T-helper 22 cell (primary cell): ENCODE measurements at regions not wholly inside any gene's neighbourhood (a gene's known extent, or its start where the extent isn't known, plus 50 kb on each side); places are given as distances from the start of the nearest gene placed in this dataset.

ENCODE experiments used
- DNase-seq: peaks from one replicate; pipeline ENCODE4 v3.0.0-alpha.2; 2020; ENCODE audit warnings: low read depth

DNA sequence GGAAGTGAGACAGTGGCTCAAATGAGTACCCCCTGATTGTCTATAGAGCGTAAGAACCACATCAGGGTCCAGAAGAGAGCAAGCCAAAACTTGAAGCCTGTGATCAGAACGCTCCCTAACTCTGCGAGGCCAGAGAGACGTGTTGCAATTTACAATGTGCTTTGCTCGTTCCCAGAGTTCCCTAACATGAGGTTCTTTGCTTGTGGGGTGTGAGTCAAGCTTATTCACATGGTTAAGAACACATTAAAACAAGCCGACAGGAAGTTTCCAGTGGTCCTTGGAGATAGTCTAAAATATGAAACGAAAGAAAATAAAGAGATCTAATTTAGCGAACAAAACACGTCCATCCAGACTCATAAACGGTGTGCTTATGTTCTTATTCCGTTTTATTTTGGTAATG, 702.3 kb downstream of the TRIML1 start:
- DNase-seq: no peak

DNA sequence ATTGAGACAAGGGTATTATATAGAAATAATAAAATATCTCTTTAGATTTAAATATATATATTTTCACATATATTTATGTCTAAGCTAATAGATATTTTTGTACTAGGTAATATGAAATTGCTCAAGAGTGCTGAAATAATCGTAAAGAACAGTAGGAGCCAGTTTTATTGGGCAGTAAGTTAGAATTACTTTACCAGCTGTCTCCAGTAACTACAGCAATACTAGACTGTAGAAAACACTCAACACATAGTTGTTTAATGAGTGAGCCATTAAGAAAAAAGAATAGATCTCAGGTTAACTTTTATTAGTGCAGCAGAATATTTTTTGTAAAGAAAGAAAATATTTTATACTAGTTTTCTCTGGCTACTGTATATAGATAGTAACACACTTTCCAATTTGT, 715.2 kb downstream of the TRIML1 start:
- DNase-seq: no peak

DNA sequence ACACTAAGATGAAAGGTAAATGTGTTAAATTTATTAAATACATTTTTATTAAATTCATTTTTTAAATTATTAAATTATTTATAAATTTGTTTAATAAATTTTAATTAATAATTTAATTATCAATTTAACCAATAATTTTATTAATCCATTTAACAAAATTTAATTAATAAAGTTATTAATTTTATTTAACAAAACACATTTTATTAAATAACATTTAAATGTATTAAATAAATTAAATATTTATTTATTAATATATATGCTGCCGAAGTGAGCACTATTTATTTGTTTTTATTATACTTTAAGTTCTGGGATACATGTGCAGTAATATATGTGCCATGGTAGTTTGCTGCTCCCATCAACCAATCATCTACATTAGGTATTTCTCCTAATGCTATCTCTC, 719.5 kb downstream of the TRIML1 start:
- no peak for DNase-seq

DNA sequence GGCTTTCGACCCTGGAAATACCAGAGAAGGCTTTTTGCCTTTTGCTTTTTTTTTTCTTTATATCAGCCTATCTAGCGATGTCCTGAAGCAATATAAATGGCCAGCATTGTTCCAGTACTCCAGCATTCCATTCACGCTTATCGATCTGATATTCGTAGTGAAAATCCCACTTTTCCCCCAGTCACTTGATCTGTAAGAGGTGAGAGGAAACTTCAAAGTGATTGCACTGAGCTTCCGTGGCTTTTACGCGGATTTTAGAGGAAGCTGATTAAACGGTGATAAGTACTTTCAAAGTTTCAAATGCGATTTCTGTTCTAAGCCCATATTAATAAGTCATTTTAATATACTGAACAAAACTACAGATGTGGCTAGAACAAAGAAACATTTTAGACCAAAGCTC, 725.5 kb downstream of the TRIML1 start:
- DNase-seq: no peak

DNA sequence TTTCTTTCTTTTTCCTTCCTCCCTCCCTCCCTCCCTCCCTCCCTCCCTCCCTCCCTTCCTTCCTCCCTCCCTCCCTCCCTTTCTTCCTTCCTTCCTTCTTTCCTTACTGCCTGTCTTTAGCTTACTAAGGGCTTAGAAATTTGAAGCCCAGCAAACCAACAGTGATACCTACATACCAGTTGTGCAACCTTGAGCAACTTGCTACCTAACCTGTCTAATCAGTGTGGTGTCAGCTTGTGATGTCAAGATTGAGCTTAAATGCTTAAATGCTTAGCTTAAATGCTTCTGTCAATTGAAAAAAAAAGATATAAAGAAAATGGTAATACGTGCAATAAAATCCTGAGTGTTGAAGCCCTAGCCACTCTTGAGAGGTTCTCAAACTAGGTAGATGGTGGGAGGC, 728.6 kb downstream of the TRIML1 start:
- DNase-seq: no peak

DNA sequence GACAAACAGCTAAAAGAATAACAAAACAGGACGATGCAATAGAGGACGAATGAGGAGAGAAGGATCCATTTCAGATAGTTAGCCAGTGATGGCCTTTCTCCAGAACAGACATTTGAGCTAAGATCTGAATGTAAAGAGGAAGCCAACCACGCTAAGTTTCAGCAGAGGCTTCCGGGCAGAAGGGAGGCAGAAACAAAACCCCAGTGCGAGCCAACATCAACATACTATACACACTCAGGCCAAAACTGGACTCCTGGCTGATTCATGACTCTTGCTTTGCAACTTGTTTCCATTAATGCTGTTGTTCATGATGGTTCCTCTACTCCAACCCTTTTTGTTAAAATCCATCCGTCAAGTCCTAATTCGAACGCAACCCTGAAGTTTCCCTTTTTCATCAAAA, 730.3 kb downstream of the TRIML1 start:
- DNase-seq: no peak

DNA sequence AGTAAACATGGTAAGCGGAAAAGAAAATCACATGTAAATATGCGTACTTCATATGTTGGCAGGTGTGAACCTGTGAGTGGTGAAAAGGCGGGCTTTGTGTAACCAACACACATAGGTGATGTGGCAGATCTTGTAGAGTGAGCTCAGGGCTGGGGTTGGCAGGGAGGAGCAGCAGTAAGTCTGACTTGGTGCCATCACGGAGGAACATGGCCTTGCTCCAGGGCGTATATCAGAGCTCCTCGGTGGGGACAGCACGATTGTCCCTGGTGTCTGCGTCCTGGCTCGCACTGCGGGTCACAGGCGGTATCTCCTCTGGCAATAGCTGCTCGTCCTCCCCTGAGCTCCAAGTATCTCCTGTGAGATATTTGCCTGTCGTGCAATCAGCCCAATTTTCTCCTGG, 733.6 kb downstream of the TRIML1 start:
- DNase-seq: no peak

DNA sequence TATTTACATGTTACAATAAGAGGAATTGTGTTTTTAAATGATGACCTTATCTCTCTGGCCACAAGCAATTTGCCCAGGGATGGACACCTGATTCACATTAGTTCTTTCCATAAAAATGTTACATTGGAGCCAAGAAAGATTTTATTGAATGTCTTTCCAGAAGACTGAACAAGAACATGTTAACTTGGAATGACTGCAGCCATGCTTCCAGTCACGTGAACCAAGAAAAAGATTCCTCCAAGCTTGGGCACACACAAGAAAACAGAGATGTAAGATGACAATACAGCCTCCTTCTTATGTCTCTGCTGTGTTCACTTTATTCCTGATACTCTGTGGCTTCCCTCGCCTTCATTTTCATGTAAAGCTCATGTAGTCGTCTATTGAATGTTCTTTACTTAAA, 737.6 kb downstream of the TRIML1 start:
- DNase-seq: no peak

DNA sequence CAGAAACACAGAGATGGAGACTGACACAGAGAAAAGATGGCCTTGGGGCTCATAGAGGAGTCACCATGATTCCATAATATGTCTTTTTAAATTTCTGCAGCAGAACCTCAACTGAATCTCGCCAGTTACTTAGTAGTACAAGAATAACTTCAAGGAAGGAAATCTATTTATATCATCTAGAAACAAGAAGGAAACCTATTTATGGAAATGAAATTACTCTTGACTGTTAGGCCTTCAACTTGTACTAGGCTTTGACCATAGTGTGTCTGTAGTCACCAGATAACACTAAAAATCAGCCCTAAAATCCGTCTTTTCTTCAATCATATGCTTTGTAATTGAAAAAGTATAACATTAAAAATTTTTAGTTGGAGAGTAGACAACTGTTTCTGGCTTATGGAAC, 740.4 kb downstream of the TRIML1 start:
- no peak for DNase-seq

DNA sequence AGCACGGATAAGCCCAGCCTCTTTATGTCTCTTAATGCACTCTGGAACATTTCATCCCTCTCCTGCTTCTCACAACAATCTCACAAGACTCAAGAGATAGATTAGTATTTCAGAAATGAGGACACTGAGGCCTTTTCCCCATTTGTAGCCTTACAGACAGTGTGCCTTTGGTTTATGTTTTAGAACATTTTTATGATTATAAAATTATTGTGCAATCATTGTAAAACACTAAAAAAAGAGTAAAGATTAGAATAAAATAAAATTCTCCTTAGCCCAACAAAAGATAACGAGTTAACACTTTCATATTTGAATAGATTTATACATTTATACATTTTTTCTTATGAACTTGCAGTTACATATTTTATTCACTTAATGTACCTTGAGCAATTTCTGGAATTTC, 748.7 kb downstream of the TRIML1 start:
- no peak for DNase-seq

DNA sequence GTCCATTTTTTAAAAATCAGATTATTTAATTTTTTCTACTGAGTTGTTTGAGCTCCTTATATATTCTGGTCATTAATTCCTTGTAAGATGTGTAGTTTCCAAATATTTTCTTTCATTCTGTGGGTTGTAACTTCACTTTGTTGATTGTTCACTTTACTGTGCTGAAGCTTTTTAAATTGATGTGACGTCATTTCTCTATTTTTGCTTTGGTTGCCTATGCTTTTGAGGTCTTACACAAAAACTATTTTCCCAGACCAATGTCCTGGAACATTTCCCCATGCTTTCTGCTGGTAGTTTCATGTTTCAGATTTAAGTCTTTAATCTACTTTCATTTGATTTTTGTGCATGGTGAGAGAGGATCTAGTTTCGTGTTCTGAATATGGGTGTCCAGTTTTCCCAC, 753.6 kb downstream of the TRIML1 start:
- DNase-seq: no peak

DNA sequence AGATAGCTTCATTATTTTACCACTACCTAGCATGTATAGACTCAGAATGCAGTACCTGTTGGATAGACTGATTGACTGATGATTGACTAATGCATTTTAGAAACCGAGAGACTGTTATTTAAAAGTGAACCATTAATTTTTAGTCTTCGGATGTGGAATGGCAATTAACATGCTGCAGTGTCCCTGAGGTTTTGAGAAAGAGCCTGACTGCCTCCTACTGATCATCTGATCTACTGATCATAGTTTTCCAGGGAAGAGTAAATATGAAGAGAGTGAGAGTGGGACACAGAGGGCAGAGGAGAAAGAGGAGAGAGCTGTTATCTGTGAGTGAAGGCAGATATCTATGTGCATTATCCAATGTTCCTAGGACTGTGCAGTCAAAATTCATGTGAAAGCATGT, 764.7 kb downstream of the TRIML1 start:
- DNase-seq: no peak

DNA sequence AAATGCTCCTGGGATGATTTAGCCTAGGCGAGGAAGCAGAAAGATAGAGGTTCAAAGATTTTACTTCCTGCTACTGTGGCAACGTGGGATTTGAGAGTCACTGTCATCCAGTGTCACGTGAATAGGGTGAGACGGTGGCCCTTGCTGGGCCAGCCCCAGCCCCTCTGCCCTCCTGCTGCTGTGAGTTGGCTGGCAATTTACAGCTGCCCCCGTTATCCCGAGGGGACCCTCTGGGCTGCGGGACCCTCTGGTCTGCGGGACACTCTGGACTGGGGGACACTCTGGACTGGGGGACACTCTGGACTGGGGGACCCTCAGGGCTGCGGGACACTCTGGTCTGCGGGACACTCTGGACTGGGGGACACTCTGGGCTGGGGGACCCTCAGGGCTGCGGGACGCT, 765.4 kb downstream of the TRIML1 start:
- no peak for DNase-seq

DNA sequence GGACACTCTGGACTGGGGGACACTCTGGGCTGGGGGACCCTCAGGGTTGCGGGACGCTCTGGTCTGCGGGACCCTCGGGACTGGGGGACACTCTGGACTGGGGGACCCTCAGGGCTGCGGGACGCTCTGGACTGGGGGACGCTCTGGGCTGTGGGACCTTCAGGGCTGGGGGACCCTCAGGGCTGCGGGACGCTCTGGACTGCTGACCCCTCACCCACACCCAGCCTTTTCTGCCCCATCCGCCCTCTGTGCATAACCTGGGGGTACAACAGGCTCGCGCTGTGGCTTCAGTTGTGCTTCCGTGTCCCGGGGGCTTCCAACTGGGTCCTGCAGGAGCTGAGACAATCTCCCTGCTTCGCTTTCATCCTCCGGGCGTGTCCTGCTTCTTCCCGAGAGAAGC, 766.0 kb downstream of the TRIML1 start:
- DNase-seq: no peak

DNA sequence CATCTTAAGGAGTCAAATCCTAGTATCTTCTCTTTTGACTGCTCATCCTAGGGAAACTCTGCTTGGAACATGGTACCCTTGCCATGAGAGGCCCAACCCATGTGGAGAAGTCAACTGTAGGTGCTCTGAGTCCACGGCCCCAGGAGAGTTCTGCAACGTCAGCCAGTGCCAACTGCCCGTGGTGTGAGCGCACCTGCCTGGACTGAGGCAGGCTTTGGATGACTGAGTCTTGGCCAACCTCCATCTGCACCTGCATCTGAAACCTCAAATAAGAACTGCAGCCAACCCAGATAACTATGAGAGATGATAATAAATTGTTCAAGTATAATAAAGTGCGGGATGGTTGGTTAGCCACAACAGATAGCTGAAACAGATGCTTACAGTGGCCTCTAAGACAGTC, 772.0 kb downstream of the TRIML1 start:
- DNase-seq: no peak

DNA sequence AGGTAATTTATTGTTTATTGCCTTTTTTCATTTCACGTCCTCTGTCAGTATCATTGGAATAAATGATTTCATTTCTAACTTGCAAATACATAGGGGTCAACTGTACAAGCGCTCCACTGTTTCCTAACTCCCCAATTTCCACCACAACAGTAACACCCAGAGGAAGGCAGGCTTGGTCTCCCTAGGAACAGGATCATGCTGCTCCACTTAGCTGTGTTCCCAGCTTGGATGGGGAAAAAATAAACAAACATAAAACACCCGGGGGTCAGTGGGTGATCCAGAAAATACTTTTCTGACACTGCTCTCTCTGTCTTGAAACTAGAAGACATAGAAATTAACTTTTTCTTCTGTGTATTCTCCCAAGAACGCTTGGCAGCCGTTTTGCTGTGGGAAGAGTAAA, 772.5 kb downstream of the TRIML1 start:
- DNase-seq: no peak

DNA sequence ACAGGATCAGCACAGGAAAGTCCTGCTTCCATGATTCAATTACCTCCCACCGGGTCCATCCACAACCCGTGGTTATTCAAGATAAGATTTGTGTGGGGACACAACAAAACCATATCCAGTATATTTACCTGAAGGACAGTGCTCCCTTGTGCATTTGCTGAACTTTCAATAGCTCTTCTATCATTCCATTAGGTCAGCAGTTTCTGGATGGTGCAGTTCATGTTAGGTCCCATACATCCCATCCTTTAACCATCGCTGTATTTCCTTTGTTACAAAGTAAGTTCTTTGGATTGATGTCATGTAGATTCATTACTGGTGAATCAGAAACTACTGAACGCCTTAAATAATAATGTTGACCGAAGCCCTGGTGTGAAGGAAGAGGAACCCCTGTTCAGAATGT, 775.9 kb downstream of the TRIML1 start:
- DNase-seq: no peak

DNA sequence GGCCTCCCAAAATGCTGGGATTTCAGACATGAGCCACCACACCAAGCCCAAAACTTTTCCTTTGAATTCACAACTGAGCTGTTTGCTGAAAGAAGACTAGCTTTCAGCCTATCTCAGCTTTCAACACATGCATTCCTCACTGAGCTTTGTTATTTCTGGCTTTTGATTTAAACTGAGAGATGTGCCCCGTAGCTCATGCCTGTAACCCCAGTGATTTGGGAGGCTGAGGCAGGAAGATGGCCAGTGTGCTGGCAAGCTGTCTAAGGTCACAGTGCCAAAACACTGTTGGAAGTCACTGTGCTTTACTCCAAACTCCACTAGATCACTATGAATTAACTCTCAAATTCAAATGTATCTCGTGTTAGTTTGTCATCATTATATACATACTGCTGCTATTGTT, 779.5 kb downstream of the TRIML1 start:
- no peak for DNase-seq

DNA sequence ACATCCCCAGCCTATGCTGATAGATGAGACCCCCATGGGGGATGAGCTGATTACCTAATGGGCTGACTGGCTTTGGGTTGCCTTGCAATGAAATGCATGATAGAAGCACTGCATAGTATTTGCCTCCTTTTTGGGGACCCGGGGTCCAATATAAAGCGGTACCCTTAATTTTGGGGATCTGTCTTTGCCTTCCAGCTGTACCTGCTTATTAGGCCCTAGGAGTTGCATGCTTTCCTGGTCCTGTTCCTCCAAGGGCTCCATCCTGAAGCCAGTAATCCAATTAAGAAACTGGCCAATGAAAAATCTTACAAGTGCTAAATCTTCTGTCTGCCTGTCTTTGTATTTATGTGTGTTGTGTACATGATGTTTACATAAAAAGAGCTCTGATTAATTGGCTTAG, 791.6 kb downstream of the TRIML1 start:
- DNase-seq: no peak

DNA sequence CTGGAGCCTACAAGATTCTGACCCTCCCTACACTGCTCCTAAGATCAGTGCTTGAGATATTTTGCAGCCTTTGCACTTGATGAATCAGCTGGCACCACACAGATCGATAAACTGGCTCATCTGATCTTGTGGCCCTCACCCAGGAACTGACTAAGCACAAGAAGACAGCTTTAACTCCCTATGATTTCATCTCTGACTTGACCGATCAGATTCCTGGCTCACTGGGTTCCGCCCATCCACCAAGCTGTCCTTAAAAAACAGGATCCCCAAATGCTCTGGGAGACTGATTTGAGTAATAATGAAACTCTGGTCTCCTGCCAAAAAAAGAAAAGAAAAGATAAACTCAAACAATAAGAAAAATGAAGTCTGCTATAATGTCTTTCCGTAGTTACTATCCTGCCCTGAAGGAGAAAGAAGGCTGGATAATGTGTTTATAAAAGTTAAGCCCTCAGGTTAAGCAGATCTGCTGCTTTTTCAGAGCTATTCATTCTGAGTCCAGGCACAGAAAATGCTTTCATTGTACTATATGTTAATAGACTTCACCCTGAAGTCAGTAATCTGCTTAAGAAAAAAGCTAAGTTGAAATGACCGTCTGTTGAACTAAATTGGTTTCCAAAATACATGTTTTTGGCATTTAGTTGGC, 795.2 kb downstream of the TRIML1 start:
- no peak for DNase-seq

DNA sequence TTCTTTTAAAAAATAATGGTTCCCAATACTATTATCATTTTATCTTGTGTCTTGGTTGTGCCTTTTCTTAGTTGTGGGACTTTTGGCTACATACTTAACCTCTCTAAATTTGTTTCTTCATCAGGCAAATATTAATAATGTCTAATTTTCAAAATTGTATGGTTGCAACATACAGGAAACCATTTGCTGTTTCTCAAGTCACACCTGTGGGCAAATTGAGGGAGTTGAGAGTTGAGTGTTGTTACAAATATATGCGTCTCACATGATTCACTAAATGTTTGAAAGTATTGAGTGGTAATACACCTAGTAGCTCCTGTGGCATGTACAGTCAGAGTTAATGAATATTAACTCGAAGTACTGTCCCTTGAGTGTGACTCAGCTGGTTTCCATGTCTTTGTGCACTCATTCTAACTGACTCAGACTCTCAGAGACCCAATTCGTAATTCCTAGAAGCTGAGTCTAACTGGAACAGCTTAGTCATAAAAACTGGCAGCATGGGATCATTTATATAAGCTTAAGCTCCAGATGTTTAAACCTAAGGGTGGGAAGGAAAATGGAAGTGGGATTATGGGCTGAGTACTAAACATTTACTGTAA, 802.4 kb downstream of the TRIML1 start:
- no peak for DNase-seq

DNA sequence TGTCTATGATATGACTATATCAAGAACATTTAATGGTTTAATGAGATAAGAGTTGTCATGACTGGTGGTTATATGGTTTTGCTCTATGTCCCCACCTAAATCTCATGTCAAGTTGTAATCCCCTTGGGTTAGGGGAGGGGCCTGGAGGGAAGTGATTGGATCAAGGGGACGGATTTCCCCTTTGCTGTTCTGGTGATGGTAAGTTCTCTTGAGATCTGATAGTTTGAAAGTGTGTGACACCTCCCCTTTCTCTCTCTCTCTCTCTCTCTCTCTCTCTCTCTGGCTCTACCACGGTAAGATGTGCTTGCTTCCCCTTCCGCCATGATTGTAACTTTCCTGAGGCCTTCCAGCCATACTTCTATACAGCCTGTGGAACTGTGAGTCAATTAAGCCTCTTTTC, 803.4 kb downstream of the TRIML1 start:
- no peak for DNase-seq

DNA sequence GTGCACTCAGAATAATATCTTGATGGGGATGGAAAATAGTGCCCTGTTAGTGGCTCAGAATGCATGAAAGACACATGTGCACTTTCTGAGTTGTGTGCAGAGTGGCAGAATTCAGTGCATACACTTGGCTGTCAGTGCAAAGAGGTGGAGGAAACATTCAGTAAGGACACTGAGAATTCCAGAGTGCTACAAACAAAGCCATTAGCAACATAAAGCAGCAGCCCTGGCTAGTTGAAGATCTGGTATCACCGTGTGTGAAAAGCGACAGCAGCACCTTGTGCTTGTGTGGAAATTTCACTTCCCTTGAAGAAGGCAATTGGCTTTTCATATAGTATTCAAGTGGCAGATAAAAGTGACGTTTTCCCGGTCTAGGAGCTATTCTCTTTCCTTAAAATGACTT, 810.4 kb downstream of the TRIML1 start:
- no peak for DNase-seq

DNA sequence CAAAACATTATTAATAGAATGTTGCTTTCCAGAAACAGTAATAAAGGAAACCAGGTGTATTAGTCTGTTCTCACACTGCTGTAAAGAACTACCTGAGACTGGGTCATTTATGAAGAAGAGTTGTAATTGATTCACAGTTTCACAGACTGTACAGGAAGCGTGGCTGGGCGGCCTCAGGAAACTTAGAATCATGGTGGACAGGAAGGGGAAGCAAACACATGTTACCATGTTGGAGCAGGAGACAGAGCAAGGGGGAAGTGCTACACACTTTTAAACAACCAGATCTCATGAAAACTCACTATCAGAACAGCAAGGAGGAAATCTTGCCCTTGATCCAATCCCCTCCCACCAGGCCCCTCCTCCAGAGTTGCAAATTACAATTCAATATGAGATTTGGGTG, 815.8 kb downstream of the TRIML1 start:
- DNase-seq: no peak

DNA sequence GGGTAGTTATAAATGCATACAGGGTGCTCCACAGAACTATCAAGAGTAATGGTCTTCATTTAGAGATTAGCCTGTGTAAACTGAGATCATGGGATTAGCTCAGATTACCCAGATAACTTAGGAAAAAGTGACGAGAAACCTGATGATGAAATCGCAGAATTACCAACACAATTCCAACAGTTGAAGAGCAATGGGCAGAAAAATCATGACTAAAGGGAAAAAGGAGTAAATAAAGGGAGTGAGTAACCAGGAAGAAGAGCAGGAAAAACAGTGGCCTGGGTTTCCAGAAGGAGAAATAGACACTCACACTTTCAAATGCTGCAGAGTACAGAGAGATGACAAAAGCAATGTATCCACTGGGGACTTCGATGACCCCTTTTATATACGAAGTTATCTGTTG, 817.3 kb downstream of the TRIML1 start:
- no peak for DNase-seq
